Fibroblast of lung (primary cell): ENCODE measurements at regions not wholly inside any gene's neighbourhood (a gene's known extent, or its start where the extent isn't known, plus 50 kb on each side); places are given as distances from the start of the nearest gene placed in this dataset.

Experiments used
- DNase-seq, 2 donors: peaks; one replicate each; pipeline versions ENCODE4 v3.0.0 to v3.0.0-alpha.2; 2010; ENCODE audit warnings: low read depth in 2 of 2
- H2AFZ ChIP-seq: 2 replicates; pipeline ENCODE4 v1.5.1; 2012; ENCODE audit warnings: low read length, control low read depth, inconsistent platforms
- H3K27ac ChIP-seq: 2 replicates; pipeline ENCODE4 v1.5.1; 2011; ENCODE audit warnings: low read length, control low read depth; ENCODE audit not compliant: insufficient read depth
- H3K27me3 ChIP-seq: 2 replicates; pipeline ENCODE4 v1.5.1; 2011; ENCODE audit warnings: mild to moderate bottlenecking, low read length; ENCODE audit not compliant: control insufficient read depth, insufficient read depth
- H3K36me3 ChIP-seq: 2 replicates; pipeline ENCODE4 v1.5.1; 2011; ENCODE audit warnings: low read length; ENCODE audit not compliant: control insufficient read depth, insufficient read depth
- H3K4me1 ChIP-seq: 2 replicates; pipeline ENCODE4 v1.5.1; 2011; ENCODE audit warnings: low read length; ENCODE audit not compliant: control insufficient read depth, insufficient read depth; ENCODE audit errors: extremely low read depth
- H3K4me2 ChIP-seq: 2 replicates; pipeline ENCODE4 v1.5.1; 2011; ENCODE audit warnings: low read length, control low read depth; ENCODE audit not compliant: insufficient read depth; ENCODE audit errors: extremely low read depth
- H3K4me3 ChIP-seq, 4 experiments: fragments of 200-600 bp in 1 of 4; sonication (generic) in 1 of 4; replicated peaks in 1 of 4; 2 replicates each; pipeline ENCODE4 v1.5.1; 2011 to 2016; ENCODE audit warnings: low read length in 4 of 4, low read depth in 3 of 4, mild to moderate bottlenecking in 3 of 4, control low read depth in 2 of 4, inconsistent platforms in 1 of 4, mixed read lengths in 1 of 4; ENCODE audit not compliant: insufficient read depth in 1 of 4; ENCODE audit errors: control extremely low read depth in 1 of 4
- H3K79me2 ChIP-seq: 2 replicates; pipeline ENCODE4 v1.5.1; 2012; ENCODE audit warnings: mild to moderate bottlenecking, low read length, inconsistent platforms; ENCODE audit not compliant: control insufficient read depth, insufficient read depth
- H3K9ac ChIP-seq: 2 replicates; pipeline ENCODE4 v1.5.1; 2011; ENCODE audit warnings: mild to moderate bottlenecking, low read length, control low read depth; ENCODE audit not compliant: insufficient read depth
- H3K9me3 ChIP-seq: 2 replicates; pipeline ENCODE4 v1.5.1; 2012; ENCODE audit warnings: low read depth, low read length; ENCODE audit not compliant: control insufficient read depth, insufficient read depth
- H4K20me1 ChIP-seq: 2 replicates; pipeline ENCODE4 v1.5.1; 2011; ENCODE audit warnings: low read length; ENCODE audit not compliant: control insufficient read depth, insufficient read depth; ENCODE audit errors: extremely low read depth
- CTCF ChIP-seq, 2 donors: IDR thresholded peaks in 1 of 2; conservative IDR thresholded peaks in 1 of 2; 1 replicate in 1 of 2; 2 replicates in 1 of 2; pipeline ENCODE4 v1.5.1; 2011 to 2012; ENCODE audit warnings: low read length in 2 of 2, control low read depth in 1 of 2, inconsistent platforms in 1 of 2, low read depth in 1 of 2, mild to moderate bottlenecking in 1 of 2
- EZH2 ChIP-seq: IDR thresholded peaks from 2 replicates; pipeline ENCODE4 v1.5.1; 2012; ENCODE audit warnings: low read length, control low read depth, mild to moderate bottlenecking; ENCODE audit errors: missing control alignments

GRCh38 chrX:16284842-16285241 lies 117.6 kb downstream of the MAGEB17 start:
- H3K4me2 ChIP-seq, result no peak overlapping the region
- H3K27ac ChIP-seq, result no peak overlapping the region
- no peak overlapping the region for H3K9ac ChIP-seq
- no peak for DNase-seq
- no peak for TF ChIP-seq CTCF (conservative IDR thresholded peaks at IDR 0.05 in 1 of 2, IDR thresholded peaks at IDR 0.05 in 1 of 2; ENCODE audit: low read depth in 1 of 2, low read length in 2 of 2)
- TF ChIP-seq EZH2, result no peak
- no peaks in the 10 kb centered on the region for H3K4me1 ChIP-seq
- H3K4me3 ChIP-seq, result no peak overlapping the region
- H3K27me3 ChIP-seq, result no peaks in the 10 kb centered on the region
- no peaks in the 10 kb centered on the region for H3K36me3 ChIP-seq
- H2AFZ ChIP-seq, result no peak overlapping the region
- H3K9me3 ChIP-seq, result no peaks in the 10 kb centered on the region
- no peaks in the 10 kb centered on the region for H4K20me1 ChIP-seq
- no peaks in the 10 kb centered on the region for H3K79me2 ChIP-seq

GRCh38 chrX:16290997-16291396 lies 123.7 kb downstream of the MAGEB17 start:
- DNase-seq, result no peak
- no peak for TF ChIP-seq CTCF (conservative IDR thresholded peaks at IDR 0.05 in 1 of 2, IDR thresholded peaks at IDR 0.05 in 1 of 2; ENCODE audit: low read depth in 1 of 2, low read length in 2 of 2)
- TF ChIP-seq EZH2, result no peak
- Histone ChIP-seq H3K9ac (no peak overlapping the region), H3K79me2 (no peaks in the 10 kb centered on the region), H3K36me3 (no peaks in the 10 kb centered on the region), H3K4me2 (no peak overlapping the region), H3K4me1 (no peaks in the 10 kb centered on the region), H3K27me3 (no peaks in the 10 kb centered on the region), H3K4me3 (no peak overlapping the region), H2AFZ (no peak overlapping the region), H4K20me1 (no peaks in the 10 kb centered on the region), H3K27ac (no peak overlapping the region), H3K9me3 (no peaks in the 10 kb centered on the region)

GRCh38 chrX:16300831-16301230 lies 133.6 kb downstream of the MAGEB17 start:
- Histone ChIP-seq H3K27ac (no peak overlapping the region), H3K4me3 (no peak overlapping the region), H3K27me3 (no peaks in the 10 kb centered on the region), H3K9ac (no peak overlapping the region), H3K4me2 (no peak overlapping the region), H3K4me1 (no peaks in the 10 kb centered on the region), H3K36me3 (no peaks in the 10 kb centered on the region), H3K79me2 (no peaks in the 10 kb centered on the region), H2AFZ (no peak overlapping the region), H4K20me1 (no peaks in the 10 kb centered on the region), H3K9me3 (no peaks in the 10 kb centered on the region)
- TF ChIP-seq EZH2 (no peak), CTCF (conservative IDR thresholded peaks at IDR 0.05 in 1 of 2, IDR thresholded peaks at IDR 0.05 in 1 of 2; ENCODE audit: low read depth in 1 of 2, low read length in 2 of 2) (no peak)
- no peak for DNase-seq
